ENCODE measurements at regions not wholly inside any gene's neighbourhood (a gene's known extent, or its start where the extent isn't known, plus 50 kb on each side); places are given as distances from the start of the nearest gene placed in this dataset.

- TF ChIP-seq CTCF (conservative IDR thresholded peaks at IDR 0.05 in 1 of 2, IDR thresholded peaks at IDR 0.05 in 1 of 2; ENCODE audit: extremely low read depth in 1 of 2, insufficient read depth in 1 of 2, low read depth in 1 of 2, low read length in 2 of 2) (no peak), EZH2 (IDR thresholded peaks at IDR 0.05; ENCODE audit: borderline replicate concordance, low read length) (no peak)
Measured at GRCh38 chr4:67375291-67375690, 170.0 kb downstream of the CENPC start.
